OCI-LY7 (cell line): ENCODE measurements at regions not wholly inside any gene's neighbourhood (a gene's known extent, or its start where the extent isn't known, plus 50 kb on each side); places are given as distances from the start of the nearest gene placed in this dataset.

Source experiments
- BruUV-seq: library from RNA; stranded (reverse); fragments of 400-500 nt; replicated peaks from 2 replicates; lab custom pipeline; 2021; lab: Mats Ljungman, UMichigan
- CTCF ChIA-PET: fragments of 300-600 bp; sonication (Branson Sonifier 250); formaldehyde crosslinking; loops from one replicate; lab custom pipeline; 2022; ENCODE audit warnings: antibody characterized with exemption; ENCODE audit not compliant: unreplicated experiment; lab: Charles Lee
- POLR2A ChIA-PET: fragments of 300-600 bp; sonication (Branson Sonifier 250); formaldehyde crosslinking; loops from one replicate; lab custom pipeline; 2022; ENCODE audit warnings: antibody characterized with exemption; lab: Charles Lee
- DNase-seq: peaks from one replicate; pipeline ENCODE4 v3.0.0-alpha.2; 2015; ENCODE audit warnings: low spot score
- H2AFZ ChIP-seq: fragments of 200-600 bp; sonication (generic), shearing (Covaris generic); 2 replicates; pipeline ENCODE4 v1.6.1; 2014; ENCODE audit warnings: mild to moderate bottlenecking, antibody characterized with exemption, low read length, moderate library complexity
- H3K27ac ChIP-seq: fragments of 200-600 bp; sonication (generic); 2 replicates; pipeline ENCODE4 v1.5.1; 2014; ENCODE audit warnings: mixed run types, low read depth, mild to moderate bottlenecking, moderate library complexity, low read length, inconsistent platforms; ENCODE audit not compliant: poor library complexity, severe bottlenecking
- H3K36me3 ChIP-seq: fragments of 200-600 bp; sonication (generic); 2 replicates; pipeline ENCODE4 v1.6.1; 2014; ENCODE audit warnings: mild to moderate bottlenecking, antibody characterized with exemption, low read length, moderate library complexity, mixed read lengths; ENCODE audit not compliant: insufficient read depth
- H3K4me1 ChIP-seq: fragments of 200-600 bp; sonication (generic); 2 replicates; pipeline ENCODE4 v1.5.1; 2014; ENCODE audit warnings: mild to moderate bottlenecking, low read length; ENCODE audit not compliant: insufficient read depth, poor library complexity, severe bottlenecking
- H3K4me2 ChIP-seq: fragments of 200-600 bp; sonication (generic); 2 replicates; pipeline ENCODE4 v1.6.1; 2014; ENCODE audit warnings: mild to moderate bottlenecking, low read length
- H3K4me3 ChIP-seq: fragments of 200-600 bp; sonication (generic); 2 replicates; pipeline ENCODE4 v1.5.1; 2014; ENCODE audit warnings: mild to moderate bottlenecking, low read depth, low read length; ENCODE audit not compliant: poor library complexity, severe bottlenecking
- H3K79me2 ChIP-seq: fragments of 200-600 bp; sonication (generic); 2 replicates; pipeline ENCODE4 v1.6.1; 2016; ENCODE audit warnings: low read depth, mild to moderate bottlenecking, low read length, moderate library complexity, mixed read lengths; ENCODE audit not compliant: insufficient read depth
- H3K9me2 ChIP-seq: fragments of 200-600 bp; sonication (generic); 2 replicates; pipeline ENCODE4 v1.6.1; 2016; ENCODE audit warnings: mild to moderate bottlenecking, low read length, mixed read lengths; ENCODE audit not compliant: insufficient read depth
- H3K9me3 ChIP-seq: fragments of 200-600 bp; sonication (generic); 2 replicates; pipeline ENCODE4 v1.6.1; 2014; ENCODE audit warnings: mild to moderate bottlenecking, mixed run types, low read length, mixed read lengths
- H4K20me1 ChIP-seq: fragments of 200-600 bp; sonication (generic); 2 replicates; pipeline ENCODE4 v1.6.1; 2014; ENCODE audit warnings: mild to moderate bottlenecking, antibody characterized with exemption, low read length, moderate library complexity, mixed read lengths; ENCODE audit not compliant: insufficient read depth
- CTCF ChIP-seq: fragments of 200-600 bp; sonication (generic); conservative IDR thresholded peaks from 2 replicates; pipeline ENCODE4 v1.5.1; 2014; ENCODE audit warnings: mild to moderate bottlenecking, antibody characterized with exemption, low read length, moderate library complexity, mixed read lengths
- EZH2phosphoT487 ChIP-seq: fragments of 200-600 bp; sonication (generic); IDR thresholded peaks from 2 replicates; pipeline ENCODE4 v1.6.1; 2018; ENCODE audit warnings: low read depth, borderline replicate concordance, mild to moderate bottlenecking, mixed run types, antibody characterized with exemption, low read length, moderate library complexity, mixed read lengths
- intact Hi-C: fragments of 100-400 bp; cut with micrococcal nuclease; formaldehyde crosslinking; loops from one replicate; pipeline ENCODE4 v1.10.0; 2022; ENCODE audit not compliant: unreplicated experiment

GRCh38 chr11:70863186-70863585 is 389.2 kb downstream of the SHANK2 start:
- BruUV-seq, result no TSS peak
- intact Hi-C loops, result no loop called here
- Histone ChIP-seq H3K9me2 (no peaks in the 10 kb centered on the region), H3K9me3 (no peaks in the 10 kb centered on the region), H2AFZ (no peak overlapping the region), H3K36me3 (no peaks in the 10 kb centered on the region), H4K20me1 (no peaks in the 10 kb centered on the region), H3K4me2 (no peak overlapping the region), H3K79me2 (no peaks in the 10 kb centered on the region), H3K4me3 (no peak overlapping the region), H3K27ac (no peak overlapping the region), H3K4me1 (no peaks in the 10 kb centered on the region)
- no peak for DNase-seq
- ChIA-PET CTCF (no interaction called here), POLR2A (no interaction called here)
- TF ChIP-seq EZH2phosphoT487 (no peak), CTCF (no peak)

- Histone ChIP-seq H2AFZ (no peak overlapping the region), H3K9me3 (no peaks in the 10 kb centered on the region), H4K20me1 (no peaks in the 10 kb centered on the region), H3K4me2 (no peak overlapping the region), H3K79me2 (no peaks in the 10 kb centered on the region), H3K36me3 (no peaks in the 10 kb centered on the region), H3K4me3 (no peak overlapping the region), H3K27ac (no peak overlapping the region), H3K4me1 (no peaks in the 10 kb centered on the region), H3K9me2 (no peaks in the 10 kb centered on the region)
- ChIA-PET POLR2A (no interaction called here), CTCF (no interaction called here)
- TF ChIP-seq EZH2phosphoT487 (no peak), CTCF (no peak)
- intact Hi-C loops, result no loop called here
- no TSS peak for BruUV-seq
- DNase-seq, result no peak
Observed at GRCh38 chr11:70863993-70864392, 388.4 kb downstream of the SHANK2 start.

- Histone ChIP-seq H3K27ac (no peak overlapping the region), H3K4me3 (no peak overlapping the region), H3K4me1 (no peaks in the 10 kb centered on the region), H2AFZ (no peak overlapping the region), H3K79me2 (no peaks in the 10 kb centered on the region), H3K36me3 (no peaks in the 10 kb centered on the region), H4K20me1 (no peaks in the 10 kb centered on the region), H3K4me2 (no peak overlapping the region), H3K9me3 (no peaks in the 10 kb centered on the region), H3K9me2 (no peaks in the 10 kb centered on the region)
- ChIA-PET CTCF (no interaction called here), POLR2A (no interaction called here)
- TF ChIP-seq CTCF, result no peak
- no peak for TF ChIP-seq EZH2phosphoT487
- no peak for DNase-seq
- intact Hi-C loops, result no loop called here
- BruUV-seq, result no TSS peak
Observed at GRCh38 chr11:70865356-70865755, 387.0 kb downstream of the SHANK2 start.
